Dermis microvascular lymphatic vessel endothelial cell (primary cell): ENCODE measurements at regions not wholly inside any gene's neighbourhood (a gene's known extent, or its start where the extent isn't known, plus 50 kb on each side); places are given as distances from the start of the nearest gene placed in this dataset.
A peak's percentile ranks its signal among the peaks of the same experiment; 100 is the strongest.

ENCODE experiments used
- DNase-seq, 2 donors: peaks; one replicate each; pipeline versions ENCODE4 v3.0.0 to v3.0.0-alpha.2; 2010; ENCODE audit warnings: low read depth in 2 of 2

DNA sequence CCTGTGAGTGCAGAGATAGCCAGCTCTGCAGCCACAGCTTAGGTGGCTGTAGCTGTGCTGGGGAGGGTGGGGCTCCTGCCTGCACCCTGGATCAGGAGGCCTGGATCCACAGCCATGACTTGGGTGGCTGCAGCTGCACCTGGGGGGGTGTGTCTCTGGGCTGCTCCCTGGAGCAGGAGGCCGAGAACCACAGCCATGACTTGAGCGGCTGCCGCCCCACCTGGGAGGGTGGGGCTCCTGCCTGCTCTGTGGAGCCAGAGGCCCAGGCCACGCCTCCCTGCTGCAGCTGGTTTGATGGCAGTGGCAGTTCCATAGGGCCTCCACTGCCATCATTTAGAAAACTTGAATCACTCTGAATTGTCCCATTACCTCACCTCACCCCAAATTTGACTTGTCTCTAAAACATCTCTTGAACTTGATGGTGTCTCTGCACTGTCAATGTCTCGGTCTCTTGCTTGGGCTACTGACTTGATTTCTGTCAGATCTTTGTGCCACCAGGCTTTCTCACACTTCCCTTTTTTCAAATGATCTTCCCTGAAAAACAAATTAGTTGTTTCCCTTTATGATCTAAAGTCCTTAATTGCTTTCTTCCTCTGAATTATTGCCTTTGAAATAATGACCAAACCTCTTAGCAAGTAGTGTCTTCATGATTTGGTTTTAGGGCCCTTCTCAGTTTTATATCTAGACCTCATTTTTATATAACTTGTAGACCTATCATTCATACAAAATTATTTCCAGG is 313.2 kb upstream of the MME start:
- no peak for DNase-seq

DNA sequence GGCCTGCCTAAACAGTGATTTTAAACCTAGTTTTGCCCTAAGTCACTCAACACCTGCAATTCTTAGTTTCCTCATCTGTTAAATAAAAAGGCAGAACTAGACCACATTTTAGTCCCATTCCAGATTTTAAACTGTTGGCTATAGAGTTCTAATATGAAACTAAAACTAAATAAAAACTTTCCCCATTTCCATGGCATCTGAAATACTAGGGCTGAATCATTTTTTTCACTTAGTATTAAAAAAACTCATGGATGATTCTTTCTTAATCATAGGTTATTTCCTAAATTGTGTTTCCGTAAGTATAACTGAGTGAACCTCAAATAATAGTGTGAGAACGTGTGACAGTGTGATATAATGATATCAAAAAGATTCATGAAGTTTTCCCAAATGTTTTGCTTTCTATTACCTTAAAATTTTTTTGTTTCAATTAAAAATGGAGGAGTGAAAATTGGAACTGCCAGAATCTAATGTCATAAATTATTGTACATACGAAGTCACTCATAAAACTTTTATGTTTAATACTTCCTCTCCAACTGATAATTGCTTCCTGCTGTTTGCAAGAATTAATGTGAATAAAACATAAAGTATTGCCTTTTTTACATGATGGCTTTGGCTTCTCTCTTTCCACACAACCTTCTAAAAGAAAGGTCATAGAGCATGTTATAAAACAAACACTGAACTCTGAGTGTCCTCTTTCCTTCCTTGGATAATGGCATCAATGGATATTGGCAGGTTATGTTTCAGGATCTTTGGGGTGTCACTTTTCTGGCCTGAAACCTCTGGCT is 315.1 kb upstream of the MME start:
- no peak for DNase-seq

DNA sequence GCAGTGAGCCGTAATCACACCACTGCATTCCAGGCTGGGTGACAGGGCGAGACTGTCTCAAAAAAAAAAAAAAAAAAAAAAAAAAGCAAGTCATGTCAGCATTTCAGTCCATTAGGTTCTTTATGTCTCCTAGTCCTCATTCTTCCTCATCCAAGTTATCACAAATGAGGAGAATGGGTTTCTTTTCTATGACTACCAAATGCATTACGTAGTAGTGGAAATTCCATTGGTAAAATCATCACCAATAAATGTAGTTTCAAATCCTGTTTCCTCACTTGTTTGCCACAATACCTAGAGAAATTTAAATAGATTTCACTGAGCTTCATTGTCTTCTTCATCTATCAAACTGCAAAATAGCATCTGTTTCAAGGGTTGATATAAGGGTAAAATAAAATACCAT is 317.6 kb upstream of the MME start:
- no peak for DNase-seq

- DNase-seq = no peak
These were observed 320.2 kb upstream of the MME start for GRCh38 chr3:154759966-154760365.

DNA sequence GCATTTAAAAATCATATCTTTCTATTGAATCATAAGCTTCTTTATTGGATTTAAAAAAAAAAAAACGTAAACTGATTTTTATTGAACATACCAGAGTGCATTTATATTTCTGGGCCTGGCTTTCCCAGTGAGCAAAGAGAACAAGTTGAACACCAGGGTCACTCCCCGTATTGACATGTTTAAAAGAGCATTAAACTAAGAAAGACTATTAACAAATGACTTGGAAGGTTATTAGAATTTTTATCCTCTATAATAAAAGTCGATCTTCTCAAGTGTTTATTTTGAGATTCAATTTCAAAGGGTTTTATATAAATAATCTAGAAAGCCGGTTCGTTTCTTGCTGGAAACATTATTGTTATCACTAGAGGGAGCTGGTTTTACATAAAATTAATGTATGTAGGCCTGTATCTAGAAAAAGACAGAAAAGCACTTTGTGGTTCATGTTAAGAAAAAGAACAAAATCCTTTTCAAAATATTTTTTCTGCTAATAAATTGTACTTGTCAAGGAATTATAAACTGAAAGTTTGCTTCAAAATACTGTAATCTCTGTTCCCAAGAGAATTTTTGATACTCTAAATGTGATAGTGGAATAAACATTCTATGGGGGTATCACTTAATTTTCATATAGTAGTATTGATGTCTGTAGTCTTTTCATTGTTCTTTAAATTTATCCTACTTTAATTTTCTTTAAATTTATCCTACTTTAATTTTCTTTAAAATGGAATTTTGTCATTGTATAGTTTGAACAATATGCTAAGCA is 321.8 kb upstream of the MME start:
- DNase-seq = peak; percentile 1 to 3

- no peak for DNase-seq
These were observed 323.1 kb upstream of the GPR149 start for GRCh38 chr3:154753101-154753500.

DNA sequence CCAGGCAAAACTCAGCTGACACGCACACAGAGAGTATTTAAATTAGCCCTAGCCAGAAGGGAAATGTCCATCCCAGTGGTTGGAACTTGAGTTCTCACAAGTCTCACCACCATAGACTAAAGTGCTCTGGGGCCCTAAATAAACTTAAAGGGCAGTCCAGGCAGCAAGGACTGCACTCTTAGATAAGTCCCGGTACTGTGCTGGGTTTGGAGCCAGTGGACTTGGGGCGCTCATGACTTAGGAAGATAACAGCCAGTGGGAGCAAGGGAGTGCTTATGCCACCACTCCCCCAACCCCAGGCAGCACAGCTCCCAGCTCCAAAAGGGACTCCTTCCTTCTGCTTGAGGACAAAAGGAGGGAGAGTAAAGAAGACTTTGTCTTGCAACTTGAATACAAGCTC is 319.5 kb upstream of the GPR149 start:
- no peak for DNase-seq

- no peak for DNase-seq
These were observed 315.9 kb upstream of the GPR149 start for GRCh38 chr3:154745929-154746328.

GRCh38 chr3:154745122-154745521 is 315.1 kb upstream of the GPR149 start:
- no peak for DNase-seq

DNA sequence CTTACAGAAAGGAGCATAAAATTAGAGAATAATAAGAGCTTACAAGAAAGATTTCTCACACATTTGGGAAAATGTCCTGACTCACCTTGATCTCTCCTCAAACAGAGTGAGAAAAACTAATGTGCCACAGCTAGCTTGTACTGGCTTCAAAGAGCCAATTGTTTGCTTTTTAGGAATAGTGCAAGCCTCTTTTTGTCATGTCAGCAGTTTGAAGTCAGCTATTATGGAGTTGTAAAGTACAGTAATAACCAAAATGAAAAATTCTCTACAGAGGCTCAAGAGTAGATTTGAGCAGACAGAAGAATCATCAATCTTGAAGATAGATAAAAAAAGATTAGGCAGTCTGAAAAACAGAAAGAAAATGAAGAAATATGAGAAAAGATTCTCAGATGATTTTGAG is 313.4 kb upstream of the GPR149 start:
- no peak for DNase-seq

GRCh38 chr3:154734468-154734867 is 304.5 kb upstream of the GPR149 start:
- no peak for DNase-seq

DNA sequence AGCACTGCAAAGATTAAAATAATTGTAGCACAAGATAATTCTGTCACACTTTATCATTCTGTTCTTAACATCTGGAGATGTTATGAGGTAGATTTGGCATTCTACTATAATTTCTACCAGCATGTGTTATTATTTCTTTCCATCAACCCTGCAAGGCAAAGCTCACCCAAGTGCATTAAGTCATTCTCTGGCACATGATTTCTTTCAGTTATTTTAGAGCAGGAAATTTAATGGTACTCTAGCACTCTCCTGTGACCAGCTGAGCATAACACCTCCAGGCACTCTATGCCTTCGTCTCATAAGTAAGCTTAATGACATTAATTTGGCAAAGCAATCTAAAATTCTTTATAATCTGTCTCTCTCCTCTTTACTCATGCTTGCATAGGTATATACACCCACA is 300.2 kb upstream of the GPR149 start:
- DNase-seq = no peak

DNA sequence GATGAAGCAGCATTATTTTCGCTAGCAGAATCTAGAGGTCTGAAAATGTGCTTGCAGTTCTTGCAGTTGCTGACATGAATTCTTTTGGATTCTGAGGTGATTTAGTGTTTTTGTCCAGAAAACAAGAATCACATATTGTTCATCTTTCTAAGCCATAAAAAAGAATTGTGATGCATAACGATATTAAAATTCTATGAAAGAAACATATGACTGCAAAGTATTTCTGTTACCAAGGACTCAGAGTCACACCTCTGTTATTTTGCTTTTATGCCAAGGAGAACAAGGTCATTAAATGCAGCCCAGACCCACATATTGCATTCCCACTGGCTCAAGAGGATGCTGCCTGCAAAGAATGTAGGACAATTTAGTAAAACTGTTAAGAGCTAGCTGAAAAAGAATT is 299.8 kb upstream of the GPR149 start:
- DNase-seq = no peak

- DNase-seq = no peak
These were observed 298.3 kb upstream of the GPR149 start for GRCh38 chr3:154728285-154728684.

- no peak for DNase-seq
These were observed 290.9 kb upstream of the GPR149 start for GRCh38 chr3:154720921-154721320.

- DNase-seq = no peak
These were observed 288.1 kb upstream of the GPR149 start for GRCh38 chr3:154718053-154718452.

DNA sequence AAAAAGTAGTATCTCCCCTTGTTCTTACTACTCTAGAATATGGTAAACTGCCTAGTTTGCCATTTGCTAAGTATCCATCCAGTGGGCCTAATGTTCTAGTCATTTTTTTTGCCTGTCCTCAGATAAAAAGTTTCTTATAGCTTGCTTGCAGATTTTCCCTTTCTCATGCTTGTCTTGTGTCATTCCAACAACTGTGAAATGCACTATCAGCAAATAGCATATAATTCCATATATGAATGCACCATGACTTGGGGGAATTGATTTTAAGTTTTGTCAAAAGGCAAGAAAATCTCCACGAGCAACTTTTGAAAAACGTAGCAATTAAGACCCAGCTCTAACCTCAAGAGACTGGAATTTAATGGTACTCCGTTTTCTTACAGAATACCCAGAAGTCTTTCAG is 286.2 kb upstream of the GPR149 start:
- DNase-seq = no peak

DNA sequence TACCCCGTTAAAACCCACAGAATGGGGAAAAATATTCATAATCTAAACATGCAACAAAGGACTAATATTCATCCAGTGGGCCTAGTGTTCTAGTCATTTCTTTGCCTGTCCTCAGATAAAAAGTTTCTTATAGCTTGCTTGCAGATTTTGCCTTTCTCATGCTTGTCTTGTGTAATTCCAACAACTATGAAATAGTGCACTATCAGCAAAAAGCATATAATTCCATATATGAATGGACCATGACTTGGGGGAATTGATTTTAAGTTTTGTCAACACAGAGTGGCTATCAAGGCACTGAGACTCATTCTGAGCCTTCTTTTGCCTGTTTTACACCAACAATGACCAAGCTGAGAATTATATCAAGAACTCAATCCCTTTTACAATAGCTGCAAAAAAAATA is 278.6 kb upstream of the GPR149 start:
- DNase-seq = no peak

- DNase-seq = no peak
These were observed 271.1 kb upstream of the GPR149 start for GRCh38 chr3:154701055-154701454.

DNA sequence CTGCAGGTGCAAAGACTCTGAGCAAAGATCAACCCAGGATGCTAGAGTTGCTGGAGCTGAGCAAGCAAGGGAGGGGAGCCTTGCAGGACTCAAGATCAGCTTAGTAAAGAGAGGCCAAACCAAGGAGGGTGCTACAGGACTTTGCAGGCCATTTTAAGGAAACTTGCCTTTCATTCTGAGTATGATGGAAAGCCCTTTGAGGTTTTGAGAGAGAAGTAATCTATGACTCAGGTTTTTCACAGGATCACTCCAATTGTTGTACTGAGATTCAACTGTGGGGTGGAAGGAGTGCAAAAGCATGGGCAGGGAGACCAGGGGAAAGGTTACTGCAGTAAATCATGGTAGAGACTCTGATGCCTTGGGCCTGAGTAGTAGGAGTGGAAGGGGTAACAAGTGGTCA is 260.4 kb upstream of the GPR149 start:
- no peak for DNase-seq

DNA sequence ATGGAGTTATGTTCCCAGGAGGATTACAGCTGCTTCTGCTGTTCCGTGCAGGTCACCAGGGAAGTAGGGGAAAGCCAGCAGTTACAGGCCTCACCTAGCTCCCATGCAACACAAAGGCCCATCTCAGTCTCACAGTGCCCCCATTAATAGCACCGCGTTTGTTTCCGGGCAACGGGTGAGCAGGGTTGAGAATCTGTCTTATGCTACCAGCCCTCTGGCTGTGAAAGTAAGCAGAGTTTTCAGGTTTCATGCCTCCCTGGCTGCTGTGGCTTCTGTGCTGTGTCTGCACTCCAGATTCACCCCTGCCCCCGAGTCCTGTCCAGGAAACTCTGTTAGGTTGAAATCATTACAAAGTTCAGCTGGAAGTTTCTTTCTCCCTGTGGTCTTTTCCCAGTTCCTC is 254.4 kb upstream of the GPR149 start:
- no peak for DNase-seq

GRCh38 chr3:154684021-154684420 is 254.0 kb upstream of the GPR149 start:
- no peak for DNase-seq
